ENCODE measurements at regions not wholly inside any gene's neighbourhood (a gene's known extent, or its start where the extent isn't known, plus 50 kb on each side); places are given as distances from the start of the nearest gene placed in this dataset.

- no peak for TF ChIP-seq CTCF (IDR thresholded peaks at IDR 0.05)
- no peak for TF ChIP-seq POLR2A (IDR thresholded peaks at IDR 0.05)
These were observed 53.1 kb upstream of the TAMM41 start for GRCh38 chr3:11899826-11900225.
